ENCODE measurements at regions not wholly inside any gene's neighbourhood (a gene's known extent, or its start where the extent isn't known, plus 50 kb on each side); places are given as distances from the start of the nearest gene placed in this dataset.

DNA sequence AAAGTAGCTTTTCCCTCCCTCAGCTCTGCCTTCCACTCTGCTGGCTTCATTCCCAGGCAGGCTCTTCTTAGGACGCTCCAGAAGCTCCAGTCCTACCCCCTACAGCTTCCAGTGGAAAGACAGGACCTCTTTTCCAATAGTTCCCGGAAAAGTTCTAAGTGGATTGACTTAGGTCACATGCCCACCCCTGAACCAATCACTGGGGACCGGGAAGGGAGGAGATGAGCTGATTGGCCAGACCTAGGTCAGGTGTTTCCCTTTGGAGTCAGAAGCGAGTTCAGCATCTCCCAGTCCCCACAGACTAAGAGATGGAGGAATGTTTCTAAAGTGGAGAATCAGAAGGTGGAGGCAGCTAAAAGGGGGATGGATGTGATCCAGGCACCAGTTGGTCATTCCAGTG is 62.9 kb upstream of the KCNG1 start:
- Histone ChIP-seq H3K9me3 (no peaks in the 10 kb centered on the region), H3K27ac (no peak overlapping the region), H3K4me1 (no peaks in the 10 kb centered on the region), H3K4me3 (no peak overlapping the region), H3K36me3 (no peaks in the 10 kb centered on the region), H3K27me3 (peaks cover 0 to 54% of the 10 kb centered on the region in 2 donors)
- DNase-seq = no peak
- TF ChIP-seq, protein P1, sequence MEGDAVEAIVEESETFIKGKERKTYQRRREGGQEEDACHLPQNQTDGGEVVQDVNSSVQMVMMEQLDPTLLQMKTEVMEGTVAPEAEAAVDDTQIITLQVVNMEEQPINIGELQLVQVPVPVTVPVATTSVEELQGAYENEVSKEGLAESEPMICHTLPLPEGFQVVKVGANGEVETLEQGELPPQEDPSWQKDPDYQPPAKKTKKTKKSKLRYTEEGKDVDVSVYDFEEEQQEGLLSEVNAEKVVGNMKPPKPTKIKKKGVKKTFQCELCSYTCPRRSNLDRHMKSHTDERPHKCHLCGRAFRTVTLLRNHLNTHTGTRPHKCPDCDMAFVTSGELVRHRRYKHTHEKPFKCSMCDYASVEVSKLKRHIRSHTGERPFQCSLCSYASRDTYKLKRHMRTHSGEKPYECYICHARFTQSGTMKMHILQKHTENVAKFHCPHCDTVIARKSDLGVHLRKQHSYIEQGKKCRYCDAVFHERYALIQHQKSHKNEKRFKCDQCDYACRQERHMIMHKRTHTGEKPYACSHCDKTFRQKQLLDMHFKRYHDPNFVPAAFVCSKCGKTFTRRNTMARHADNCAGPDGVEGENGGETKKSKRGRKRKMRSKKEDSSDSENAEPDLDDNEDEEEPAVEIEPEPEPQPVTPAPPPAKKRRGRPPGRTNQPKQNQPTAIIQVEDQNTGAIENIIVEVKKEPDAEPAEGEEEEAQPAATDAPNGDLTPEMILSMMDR (IDR thresholded peaks at IDR 0.05) = no peak
- intact Hi-C loops (cut with DNase I; ENCODE audit: low total_unique reads) = no loop called here

DNA sequence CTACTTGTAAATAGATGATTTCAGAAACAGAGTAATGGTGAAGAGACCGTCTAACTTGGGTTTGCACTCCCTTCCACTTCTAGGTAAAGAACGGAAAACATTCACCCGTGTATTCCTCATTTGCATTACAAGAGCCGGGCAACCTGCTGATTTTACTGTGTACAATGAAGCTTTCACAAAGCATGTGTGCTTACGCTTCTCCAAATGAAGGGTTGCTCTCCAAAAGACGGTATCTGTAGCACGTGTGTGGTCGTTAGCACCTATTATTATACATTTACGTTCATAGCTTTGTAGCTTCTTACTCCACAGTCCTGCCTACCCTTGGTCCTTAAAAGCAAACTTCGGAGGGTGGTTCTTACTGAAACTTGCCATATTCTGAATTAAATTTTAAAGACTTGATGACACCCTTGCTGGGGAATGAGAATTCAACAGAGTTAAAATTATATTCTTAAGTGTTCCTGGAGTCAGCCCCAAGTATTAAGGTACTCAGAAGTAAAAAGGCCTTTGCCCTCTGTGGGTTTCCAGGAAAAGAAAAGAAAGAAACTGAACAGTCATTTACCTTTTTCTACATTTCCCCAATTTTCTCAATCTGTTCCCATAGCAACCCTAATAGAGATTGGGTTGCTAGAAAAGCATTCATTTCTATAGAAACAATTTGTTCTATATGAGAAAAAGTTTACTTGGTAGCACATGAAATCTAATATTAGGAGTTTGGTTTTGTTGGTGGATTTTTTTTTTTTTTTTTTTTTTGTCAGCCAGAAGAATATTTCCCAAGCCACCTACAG is 61.9 kb upstream of the KCNG1 start:
- no peak for DNase-seq
- Histone ChIP-seq H3K36me3 (no peaks in the 10 kb centered on the region), H3K27ac (no peak overlapping the region), H3K4me1 (no peaks in the 10 kb centered on the region), H3K9me3 (no peaks in the 10 kb centered on the region), H3K27me3 (peaks cover 0 to 54% of the 10 kb centered on the region in 2 donors), H3K4me3 (no peak overlapping the region)
- intact Hi-C loops (cut with DNase I; ENCODE audit: low total_unique reads) = no loop called here
- TF ChIP-seq, protein P1 (IDR thresholded peaks at IDR 0.05) = no peak

DNA sequence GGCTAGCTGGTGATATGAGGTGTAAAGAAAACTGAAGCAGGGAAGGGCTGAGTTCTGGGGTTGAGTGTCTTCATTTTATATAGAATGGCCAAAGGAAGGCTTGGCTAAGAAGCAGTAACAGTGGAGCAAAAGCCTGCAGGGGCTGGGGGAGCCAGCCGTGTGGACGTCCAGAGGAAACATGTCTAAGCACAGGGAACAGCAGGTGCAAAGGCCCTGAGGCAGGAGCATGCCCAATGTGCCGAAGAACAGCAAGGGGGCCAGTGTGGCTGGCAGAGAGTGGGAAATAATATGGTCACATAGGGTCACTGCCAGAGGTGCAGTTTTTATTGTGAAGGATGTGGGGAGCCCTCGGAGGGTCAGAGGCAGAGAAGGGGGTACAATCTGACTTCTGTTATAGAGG is 60.5 kb upstream of the KCNG1 start:
- TF ChIP-seq, protein P1 (IDR thresholded peaks at IDR 0.05) = no peak
- Histone ChIP-seq H3K4me1 (no peaks in the 10 kb centered on the region), H3K9me3 (no peaks in the 10 kb centered on the region), H3K4me3 (no peak overlapping the region), H3K36me3 (no peaks in the 10 kb centered on the region), H3K27me3 (peaks cover 0 to 46% of the 10 kb centered on the region in 2 donors), H3K27ac (no peak overlapping the region)
- no peak for DNase-seq
- intact Hi-C loops (cut with DNase I; ENCODE audit: low total_unique reads) = no loop called here

DNA sequence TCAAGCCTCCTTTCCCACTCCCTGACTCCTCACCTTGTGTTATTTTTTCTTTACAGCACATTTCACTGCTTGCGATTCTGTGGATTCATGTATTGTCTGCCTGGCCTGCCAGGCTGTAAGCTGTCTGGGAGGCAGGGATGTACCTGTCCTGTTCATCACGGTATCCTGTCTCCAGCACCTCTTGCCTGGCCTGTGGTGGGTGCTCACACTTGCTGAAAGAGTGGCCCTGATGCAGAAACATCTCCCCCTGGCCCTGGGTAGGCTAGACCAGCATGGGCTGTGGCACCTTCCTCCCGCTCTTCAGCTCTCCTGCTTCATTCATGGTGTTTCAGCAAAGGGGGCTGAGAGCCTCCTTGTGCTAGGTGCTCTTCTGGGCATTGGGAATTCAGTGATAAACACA is 60.1 kb upstream of the KCNG1 start:
- Histone ChIP-seq H3K4me3 (no peak overlapping the region), H3K4me1 (no peaks in the 10 kb centered on the region), H3K36me3 (no peaks in the 10 kb centered on the region), H3K9me3 (no peaks in the 10 kb centered on the region), H3K27me3 (peaks cover 0 to 46% of the 10 kb centered on the region in 2 donors), H3K27ac (no peak overlapping the region)
- intact Hi-C loops (cut with DNase I; ENCODE audit: low total_unique reads) = no loop called here
- no peak for DNase-seq
- TF ChIP-seq, protein P1 (IDR thresholded peaks at IDR 0.05) = no peak

DNA sequence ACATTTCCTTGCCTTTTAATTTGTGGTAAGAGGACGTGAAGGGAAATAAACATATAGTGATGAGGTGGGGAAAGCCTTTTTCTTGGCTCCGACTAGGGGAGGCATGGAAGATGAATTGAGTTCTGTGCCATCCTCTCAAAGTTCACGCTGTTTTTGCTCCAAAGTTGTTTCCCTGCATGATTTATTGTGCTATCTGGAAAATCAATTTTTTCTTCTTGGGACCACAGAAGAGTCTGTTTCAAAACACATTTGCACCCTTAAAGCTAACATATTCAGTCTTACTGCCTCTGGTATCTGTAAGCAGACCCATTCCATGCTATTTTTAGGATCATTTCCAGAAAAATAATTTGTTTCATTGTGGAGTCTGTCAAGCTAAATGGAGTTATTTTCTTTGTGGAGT is 57.6 kb upstream of the KCNG1 start:
- intact Hi-C loops (cut with DNase I; ENCODE audit: low total_unique reads) = no loop called here

More for the DNA sequence above, 57.6 kb upstream of the KCNG1 start:
- TF ChIP-seq, protein P1 (IDR thresholded peaks at IDR 0.05) = no peak
- Histone ChIP-seq H3K4me3 (no peak overlapping the region), H3K9me3 (no peaks in the 10 kb centered on the region), H3K27me3 (peaks cover 0 to 48% of the 10 kb centered on the region in 2 donors), H3K4me1 (no peaks in the 10 kb centered on the region), H3K27ac (no peak overlapping the region), H3K36me3 (no peaks in the 10 kb centered on the region)
- DNase-seq = no peak
